Subcutaneous abdominal adipose tissue (tissue), 5 donors: ENCODE measurements at regions not wholly inside any gene's neighbourhood (a gene's known extent, or its start where the extent isn't known, plus 50 kb on each side); places are given as distances from the start of the nearest gene placed in this dataset.

Source experiments
- H3K27ac ChIP-seq: one replicate; pipeline ENCODE4 v1.7.0; 2013; ENCODE audit warnings: low read depth, mild to moderate bottlenecking, inconsistent platforms, low read length, moderate library complexity
- H3K27me3 ChIP-seq, 5 donors: one replicate each; pipeline ENCODE4 v1.7.0; 2013; ENCODE audit warnings: low read length in 5 of 5, inconsistent platforms in 1 of 5; ENCODE audit not compliant: control insufficient read depth in 5 of 5, insufficient read depth in 4 of 5
- H3K36me3 ChIP-seq, 5 donors: one replicate each; pipeline ENCODE4 v1.7.0; 2013; ENCODE audit warnings: low read length in 5 of 5; ENCODE audit not compliant: control insufficient read depth in 5 of 5, insufficient read depth in 5 of 5
- H3K4me1 ChIP-seq, 5 donors: one replicate each; pipeline ENCODE4 v1.7.0; 2013; ENCODE audit warnings: low read length in 5 of 5, mild to moderate bottlenecking in 3 of 5, moderate library complexity in 1 of 5; ENCODE audit not compliant: control insufficient read depth in 5 of 5, insufficient read depth in 5 of 5
- H3K4me3 ChIP-seq, 5 donors: one replicate each; pipeline ENCODE4 v1.7.0; 2013; ENCODE audit warnings: low read length in 5 of 5, low read depth in 1 of 5
- H3K9ac ChIP-seq, 5 donors: one replicate each; pipeline ENCODE4 v1.7.0; 2013; ENCODE audit warnings: low read length in 5 of 5, mild to moderate bottlenecking in 4 of 5, moderate library complexity in 3 of 5
- H3K9me3 ChIP-seq, 5 donors: one replicate each; pipeline ENCODE4 v1.7.0; 2013; ENCODE audit warnings: low read length in 5 of 5; ENCODE audit not compliant: control insufficient read depth in 5 of 5
- donor health status: healthy.
- donor health status: healthy.
- donor health status: healthy.
- donor health status: healthy.
- donor health status: healthy.

DNA sequence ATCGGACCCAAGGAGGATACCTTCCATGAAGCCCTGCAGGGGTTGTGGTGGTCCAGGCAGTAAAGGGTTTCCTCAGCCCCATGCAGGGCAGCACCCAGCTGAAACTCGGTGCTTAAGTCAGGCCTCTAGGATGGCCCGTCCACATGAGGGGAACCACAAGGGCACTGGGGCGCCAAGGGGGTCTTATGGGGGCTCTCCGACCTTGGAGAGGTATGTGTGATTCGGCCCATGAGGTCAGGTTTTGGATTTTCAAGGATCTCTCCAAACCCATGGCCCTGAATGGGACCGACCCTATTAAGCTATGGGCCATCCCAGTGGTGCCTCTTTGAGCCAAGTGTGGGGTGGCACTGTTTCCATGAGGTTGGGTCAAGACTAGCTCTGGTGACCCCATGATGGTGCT is 233.3 kb downstream of the SNRPN start:
- Histone ChIP-seq H3K4me1 (no peaks in the 10 kb centered on the region), H3K9ac (no peak overlapping the region), H3K27ac (no peak overlapping the region), H3K4me3 (no peak overlapping the region), H3K27me3 (no peaks in the 10 kb centered on the region), H3K36me3 (no peaks in the 10 kb centered on the region), H3K9me3 (peaks cover 0 to 83% (median 76%) of the 10 kb centered on the region in 5 donors)

DNA sequence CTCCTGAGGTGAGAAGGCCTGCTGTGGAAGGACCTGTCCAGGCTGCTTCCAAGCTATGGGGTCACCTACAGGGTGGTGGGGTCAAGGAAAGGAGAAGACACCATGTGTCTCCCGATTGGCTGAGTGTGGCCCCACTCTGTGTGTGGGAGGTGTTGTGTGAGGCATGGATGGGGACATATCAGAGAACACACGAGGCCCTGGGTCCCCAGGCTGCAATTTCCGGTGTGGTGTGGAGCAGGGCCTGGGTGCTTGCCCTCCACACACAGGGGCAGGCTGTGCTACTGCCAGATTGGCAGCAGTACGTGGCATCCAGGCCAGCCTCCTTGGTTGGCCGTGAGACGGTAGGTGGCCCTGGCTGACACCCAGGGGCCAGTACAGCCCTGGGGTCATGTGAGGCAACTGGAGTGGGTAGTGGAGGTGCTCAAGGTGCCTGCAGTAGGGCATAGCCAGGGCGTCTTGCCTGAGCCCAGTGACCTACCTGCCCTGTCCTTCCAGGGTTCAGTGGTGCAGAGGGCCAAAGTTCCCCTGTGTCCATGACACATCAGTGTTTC is 233.8 kb downstream of the SNRPN start:
- no peaks in the 10 kb centered on the region for H3K36me3 ChIP-seq
- no peak overlapping the region for H3K9ac ChIP-seq
- no peak overlapping the region for H3K27ac ChIP-seq
- H3K27me3 ChIP-seq: no peaks in the 10 kb centered on the region
- H3K4me1 ChIP-seq: no peaks in the 10 kb centered on the region
- H3K9me3 ChIP-seq: peaks cover 0 to 87% (median 74%) of the 10 kb centered on the region in 5 donors
- H3K4me3 ChIP-seq: no peak overlapping the region

GRCh38 chr15:25189551-25189950 is 234.8 kb downstream of the SNRPN start:
- peaks cover 0 to 94% (median 76%) of the 10 kb centered on the region in 5 donors for H3K9me3 ChIP-seq

GRCh38 chr15:25192651-25193050 is 237.9 kb downstream of the SNRPN start:
- H3K27ac ChIP-seq: no peak overlapping the region
- no peak overlapping the region for H3K9ac ChIP-seq
- no peaks in the 10 kb centered on the region for H3K27me3 ChIP-seq
- peaks cover 0 to 97% (median 72%) of the 10 kb centered on the region in 5 donors for H3K9me3 ChIP-seq
- H3K4me1 ChIP-seq: no peaks in the 10 kb centered on the region
- H3K4me3 ChIP-seq: no peak overlapping the region
- H3K36me3 ChIP-seq: no peaks in the 10 kb centered on the region

More at GRCh38 chr15:25189551-25189950, 234.8 kb downstream of the SNRPN start:
- no peak overlapping the region for H3K27ac ChIP-seq
- no peaks in the 10 kb centered on the region for H3K27me3 ChIP-seq
- H3K4me3 ChIP-seq: no peak overlapping the region
- H3K9ac ChIP-seq: no peak overlapping the region
- no peaks in the 10 kb centered on the region for H3K4me1 ChIP-seq
- no peaks in the 10 kb centered on the region for H3K36me3 ChIP-seq

GRCh38 chr15:25207369-25207768 is 231.5 kb downstream of the UBE3A start:
- Histone ChIP-seq H3K9me3 (peaks cover 0 to 81% (median 73%) of the 10 kb centered on the region in 5 donors), H3K27me3 (no peaks in the 10 kb centered on the region), H3K4me1 (no peaks in the 10 kb centered on the region), H3K36me3 (no peaks in the 10 kb centered on the region), H3K9ac (no peak overlapping the region), H3K4me3 (peak overlapping the region in 1 of 5 donors; percentile 11), H3K27ac (no peak overlapping the region)

GRCh38 chr15:25208735-25209134 is 230.1 kb downstream of the UBE3A start:
- Histone ChIP-seq H3K4me3 (no peak overlapping the region), H3K27ac (no peak overlapping the region), H3K36me3 (no peaks in the 10 kb centered on the region), H3K9me3 (peaks cover 0 to 83% (median 79%) of the 10 kb centered on the region in 5 donors), H3K9ac (no peak overlapping the region), H3K4me1 (no peaks in the 10 kb centered on the region), H3K27me3 (no peaks in the 10 kb centered on the region)

GRCh38 chr15:25220834-25221233 is 218.0 kb downstream of the UBE3A start:
- H3K9ac ChIP-seq: no peak overlapping the region

GRCh38 chr15:25224396-25224795 is 214.4 kb downstream of the UBE3A start:
- Histone ChIP-seq H3K27me3 (no peaks in the 10 kb centered on the region), H3K4me3 (no peak overlapping the region), H3K9ac (no peak overlapping the region), H3K9me3 (peaks cover 2 to 91% (median 63%) of the 10 kb centered on the region in 5 donors), H3K27ac (no peak overlapping the region), H3K4me1 (no peaks in the 10 kb centered on the region), H3K36me3 (no peaks in the 10 kb centered on the region)

More at GRCh38 chr15:25220834-25221233, 218.0 kb downstream of the UBE3A start:
- Histone ChIP-seq H3K27ac (no peak overlapping the region), H3K36me3 (no peaks in the 10 kb centered on the region), H3K4me1 (no peaks in the 10 kb centered on the region), H3K4me3 (no peak overlapping the region), H3K27me3 (no peaks in the 10 kb centered on the region), H3K9me3 (peaks cover 2 to 90% (median 70%) of the 10 kb centered on the region in 5 donors)

GRCh38 chr15:25226360-25226759 is 212.5 kb downstream of the UBE3A start:
- Histone ChIP-seq H3K27me3 (no peaks in the 10 kb centered on the region), H3K9me3 (peaks cover 0 to 89% (median 64%) of the 10 kb centered on the region in 5 donors), H3K4me1 (no peaks in the 10 kb centered on the region), H3K36me3 (no peaks in the 10 kb centered on the region), H3K9ac (no peak overlapping the region), H3K4me3 (peak overlapping the region in 2 of 5 donors; percentile 6 to 16), H3K27ac (no peak overlapping the region)

DNA sequence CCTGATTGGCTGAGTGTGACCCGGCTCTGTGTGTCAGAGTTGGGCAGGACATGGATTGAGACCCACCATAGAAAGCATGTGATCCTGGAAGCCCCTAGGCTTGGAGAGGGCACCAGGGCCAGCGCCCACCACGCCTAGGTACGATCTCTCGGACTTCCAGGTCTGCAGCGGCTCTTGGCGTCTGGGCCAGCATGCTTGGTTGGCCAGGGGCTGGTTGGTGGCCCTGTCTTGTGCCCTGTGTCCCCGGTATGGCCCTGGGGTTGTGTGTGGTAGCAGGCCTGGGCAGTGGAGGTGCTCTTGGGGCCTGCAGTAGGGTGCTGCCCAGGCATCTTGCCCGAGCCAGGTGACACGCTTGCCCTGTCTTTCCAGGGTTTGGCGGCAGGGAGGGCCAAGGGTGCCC is 210.6 kb downstream of the UBE3A start:
- H3K4me3 ChIP-seq: no peak overlapping the region
- H3K27me3 ChIP-seq: no peaks in the 10 kb centered on the region
- no peak overlapping the region for H3K27ac ChIP-seq
- H3K36me3 ChIP-seq: no peaks in the 10 kb centered on the region
- no peak overlapping the region for H3K9ac ChIP-seq
- H3K4me1 ChIP-seq: no peaks in the 10 kb centered on the region
- peaks cover 0 to 85% (median 63%) of the 10 kb centered on the region in 5 donors for H3K9me3 ChIP-seq
